Hepatocyte (in vitro differentiated cells): ENCODE measurements at regions not wholly inside any gene's neighbourhood (a gene's known extent, or its start where the extent isn't known, plus 50 kb on each side); places are given as distances from the start of the nearest gene placed in this dataset.

Experiments
- DNase-seq: peaks from one replicate; pipeline ENCODE4 v3.0.0-alpha.2; 2016; ENCODE audit warnings: low spot score
- H2AFZ ChIP-seq: fragments of 200-600 bp; sonication (generic); 2 replicates; pipeline ENCODE4 v1.6.0; 2016; ENCODE audit warnings: antibody characterized with exemption, mild to moderate bottlenecking
- H3K27ac ChIP-seq: fragments of 200-600 bp; sonication (generic); 2 replicates; pipeline ENCODE4 v1.5.1; 2016; ENCODE audit warnings: mild to moderate bottlenecking
- H3K27me3 ChIP-seq: fragments of 200-600 bp; sonication (generic); 2 replicates; pipeline ENCODE4 v1.6.1; 2016
- H3K36me3 ChIP-seq: fragments of 200-600 bp; sonication (generic); replicated peaks from 2 replicates; pipeline ENCODE4 v1.5.1; 2016; ENCODE audit warnings: low read depth; ENCODE audit not compliant: insufficient read depth
- H3K4me1 ChIP-seq: fragments of 200-600 bp; sonication (generic); 2 replicates; pipeline ENCODE4 v1.5.1; 2016; ENCODE audit warnings: mild to moderate bottlenecking, moderate library complexity; ENCODE audit not compliant: insufficient read depth
- H3K4me2 ChIP-seq: fragments of 200-600 bp; sonication (generic); 2 replicates; pipeline ENCODE4 v1.6.0; 2016
- H3K4me3 ChIP-seq: fragments of 200-600 bp; sonication (generic); 2 replicates; pipeline ENCODE4 v1.5.1; 2016; ENCODE audit warnings: mild to moderate bottlenecking
- H3K79me2 ChIP-seq: fragments of 200-600 bp; sonication (generic); 2 replicates; pipeline ENCODE4 v1.6.0; 2017; ENCODE audit warnings: mild to moderate bottlenecking
- H3K9me2 ChIP-seq: fragments of 200-600 bp; sonication (generic); replicated peaks from 2 replicates; pipeline ENCODE4 v1.6.0; 2017; ENCODE audit warnings: mild to moderate bottlenecking; ENCODE audit not compliant: insufficient read depth
- H3K9me3 ChIP-seq: fragments of 200-600 bp; sonication (generic); 2 replicates; pipeline ENCODE4 v1.5.1; 2016; ENCODE audit warnings: low read depth, mild to moderate bottlenecking
- H4K20me1 ChIP-seq: fragments of 200-600 bp; sonication (generic); 2 replicates; pipeline ENCODE4 v1.6.0; 2016; ENCODE audit warnings: mild to moderate bottlenecking; ENCODE audit not compliant: insufficient read depth, poor library complexity, severe bottlenecking
- CTCF ChIP-seq: fragments of 200-600 bp; sonication (generic); IDR thresholded peaks from 2 replicates; pipeline ENCODE4 v1.5.1; 2016; ENCODE audit warnings: antibody characterized with exemption, mild to moderate bottlenecking; ENCODE audit not compliant: poor library complexity
- EZH2 ChIP-seq: fragments of 200-600 bp; sonication (generic); IDR thresholded peaks from 2 replicates; pipeline ENCODE4 v1.6.1; 2016; ENCODE audit warnings: antibody characterized with exemption, mild to moderate bottlenecking, borderline replicate concordance
- EZH2phosphoT487 ChIP-seq: fragments of 200-600 bp; sonication (generic); IDR thresholded peaks from one replicate; pipeline ENCODE4 v1.6.1; 2018; ENCODE audit warnings: antibody characterized with exemption, mild to moderate bottlenecking, low read depth, moderate library complexity; ENCODE audit not compliant: unreplicated experiment, severe bottlenecking
- WGBS: methylation state at CpG from one replicate; pipeline ENCODE4 v1.1.6; 2016; ENCODE audit warnings: low lambda C conversion rate; ENCODE audit errors: missing lambda C conversion rate; 5-methylcytosine and 5-hydroxymethylcytosine counted together

GRCh38 chr3:148329481-148330235 lies 368.0 kb upstream of the AGTR1 start:
- Histone ChIP-seq H3K79me2 (no peaks in the 10 kb centered on the region), H3K27ac (no peak overlapping the region), H2AFZ (no peak overlapping the region), H3K27me3 (no peaks in the 10 kb centered on the region), H3K36me3 (no peaks in the 10 kb centered on the region), H3K9me2 (no peaks in the 10 kb centered on the region), H3K4me3 (no peak overlapping the region), H3K4me2 (no peak overlapping the region), H4K20me1 (no peaks in the 10 kb centered on the region), H3K4me1 (peaks cover 5% of the 10 kb centered on the region), H3K9me3 (no peaks in the 10 kb centered on the region)
- WGBS, result 81% methylated on average over 4 of the region's 4 CpGs
- no peak for TF ChIP-seq EZH2phosphoT487
- no peak for TF ChIP-seq EZH2
- TF ChIP-seq CTCF, result no peak
- DNase-seq, result no peak

GRCh38 chr3:148330542-148330941 lies 367.2 kb upstream of the AGTR1 start:
- 67% methylated on average over 4 of the region's 4 CpGs for WGBS
- H3K4me3 ChIP-seq, result no peak overlapping the region
- H3K79me2 ChIP-seq, result no peaks in the 10 kb centered on the region
- peaks cover 5% of the 10 kb centered on the region for H3K4me1 ChIP-seq
- no peaks in the 10 kb centered on the region for H4K20me1 ChIP-seq
- no peaks in the 10 kb centered on the region for H3K27me3 ChIP-seq
- no peaks in the 10 kb centered on the region for H3K9me2 ChIP-seq
- H3K27ac ChIP-seq, result no peak overlapping the region
- DNase-seq, result no peak
- TF ChIP-seq CTCF (no peak), EZH2phosphoT487 (no peak), EZH2 (no peak)
- no peak overlapping the region for H3K4me2 ChIP-seq
- no peak overlapping the region for H2AFZ ChIP-seq
- no peaks in the 10 kb centered on the region for H3K36me3 ChIP-seq
- no peaks in the 10 kb centered on the region for H3K9me3 ChIP-seq

- 35% methylated on average over 1 of the region's 1 CpG for WGBS
- peaks cover 5% of the 10 kb centered on the region for H3K4me1 ChIP-seq
Observed at GRCh38 chr3:148331081-148331846, 366.4 kb upstream of the AGTR1 start.

More at GRCh38 chr3:148331081-148331846, 366.4 kb upstream of the AGTR1 start:
- Histone ChIP-seq H3K79me2 (no peaks in the 10 kb centered on the region), H3K9me3 (no peaks in the 10 kb centered on the region), H2AFZ (no peak overlapping the region), H3K27me3 (no peaks in the 10 kb centered on the region), H3K9me2 (no peaks in the 10 kb centered on the region), H4K20me1 (no peaks in the 10 kb centered on the region), H3K4me2 (no peak overlapping the region), H3K4me3 (no peak overlapping the region), H3K27ac (no peak overlapping the region), H3K36me3 (no peaks in the 10 kb centered on the region)
- no peak for TF ChIP-seq CTCF
- no peak for TF ChIP-seq EZH2
- no peak for TF ChIP-seq EZH2phosphoT487
- DNase-seq, result no peak
